ENCODE measurements at regions not wholly inside any gene's neighbourhood (a gene's known extent, or its start where the extent isn't known, plus 50 kb on each side); places are given as distances from the start of the nearest gene placed in this dataset.
"Not testable (repeated sequence)": the region's sequence is repeated elsewhere in the genome, so short reads cannot be mapped to it uniquely, and the experiment has no call there.

- DNase-seq = no peak
- no peaks in the 10 kb centered on the region for H3K36me3 ChIP-seq
- H3K27me3 ChIP-seq = no peaks in the 10 kb centered on the region
- H3K27ac ChIP-seq = no peak overlapping the region
- no peak overlapping the region for H3K4me3 ChIP-seq
- no peak for TF ChIP-seq CTCF (IDR thresholded peaks at IDR 0.05)
- intact Hi-C loops (cut with DNase I; ENCODE audit: low total_unique reads) = no loop called here
- no peaks in the 10 kb centered on the region for H3K4me1 ChIP-seq
- no peaks in the 10 kb centered on the region for H3K9me3 ChIP-seq
These were observed 83.3 kb upstream of the ZNF536 start for GRCh38 chr19:30288911-30289310.

- H3K36me3 ChIP-seq = no peaks in the 10 kb centered on the region
- no peak for TF ChIP-seq CTCF (IDR thresholded peaks at IDR 0.05)
These were observed 82.8 kb upstream of the ZNF536 start for GRCh38 chr19:30289336-30289735.

GRCh38 chr19:30290805-30291204 is 81.4 kb upstream of the ZNF536 start:
- intact Hi-C loops (cut with DNase I; ENCODE audit: low total_unique reads); H3K9me3 ChIP-seq; DNase-seq: not testable (repeated sequence)

More at GRCh38 chr19:30289336-30289735, 82.8 kb upstream of the ZNF536 start:
- Histone ChIP-seq H3K27me3 (no peaks in the 10 kb centered on the region), H3K4me3 (no peak overlapping the region), H3K27ac (no peak overlapping the region), H3K4me1 (no peaks in the 10 kb centered on the region), H3K9me3 (no peaks in the 10 kb centered on the region)
- intact Hi-C loops (cut with DNase I; ENCODE audit: low total_unique reads) = no loop called here
- no peak for DNase-seq

GRCh38 chr19:30293051-30293785 is 79.0 kb upstream of the ZNF536 start:
- TF ChIP-seq CTCF (IDR thresholded peaks at IDR 0.05) = no peak
- Histone ChIP-seq H3K27me3 (no peaks in the 10 kb centered on the region), H3K9me3 (no peaks in the 10 kb centered on the region), H3K36me3 (no peaks in the 10 kb centered on the region), H3K4me1 (no peaks in the 10 kb centered on the region), H3K27ac (no peak overlapping the region), H3K4me3 (no peak overlapping the region)
- no peak for DNase-seq
- intact Hi-C loops (cut with DNase I; ENCODE audit: low total_unique reads) = no loop called here

More at GRCh38 chr19:30290805-30291204, 81.4 kb upstream of the ZNF536 start:
- H3K36me3 ChIP-seq, H3K27me3 ChIP-seq, H3K4me1 ChIP-seq, H3K4me3 ChIP-seq, H3K27ac ChIP-seq: not testable (repeated sequence)

GRCh38 chr19:30297969-30298368 is 74.2 kb upstream of the ZNF536 start:
- Histone ChIP-seq H3K4me3 (no peak overlapping the region), H3K27me3 (no peaks in the 10 kb centered on the region), H3K4me1 (no peaks in the 10 kb centered on the region), H3K9me3 (no peaks in the 10 kb centered on the region), H3K36me3 (no peaks in the 10 kb centered on the region), H3K27ac (no peak overlapping the region)
- intact Hi-C loops (cut with DNase I; ENCODE audit: low total_unique reads) = no loop called here
- no peak for DNase-seq
- no peak for TF ChIP-seq CTCF (IDR thresholded peaks at IDR 0.05)

- Histone ChIP-seq H3K36me3 (no peaks in the 10 kb centered on the region), H3K27ac (no peak overlapping the region), H3K4me3 (no peak overlapping the region), H3K4me1 (no peaks in the 10 kb centered on the region), H3K27me3 (no peaks in the 10 kb centered on the region), H3K9me3 (no peaks in the 10 kb centered on the region)
- no peak for DNase-seq
- TF ChIP-seq CTCF (IDR thresholded peaks at IDR 0.05) = no peak
- intact Hi-C loops (cut with DNase I; ENCODE audit: low total_unique reads) = no loop called here
These were observed 69.0 kb upstream of the ZNF536 start for GRCh38 chr19:30303131-30303654.

Data from tibial artery (tissue), 4 donors.